HT-29 (cell line): ENCODE measurements at regions not wholly inside any gene's neighbourhood (a gene's known extent, or its start where the extent isn't known, plus 50 kb on each side); places are given as distances from the start of the nearest gene placed in this dataset.
A peak's percentile ranks its signal among the peaks of the same experiment; 100 is the strongest.
"Not testable (repeated sequence)": the region's sequence is repeated elsewhere in the genome, so short reads cannot be mapped to it uniquely, and the experiment has no call there.

ENCODE experiments used
- DNase-seq: peaks from one replicate; pipeline ENCODE4 v3.0.0-alpha.2; 2015; ENCODE audit warnings: low spot score

GRCh38 chr2:16024628-16025027 is 84.3 kb downstream of the MYCN start:
- not testable (repeated sequence) for DNase-seq

GRCh38 chr2:16023506-16024360 is 83.4 kb downstream of the MYCN start:
- no peak for DNase-seq

GRCh38 chr2:16022548-16023240 is 82.3 kb downstream of the MYCN start:
- no peak for DNase-seq

- no peak for DNase-seq
These were observed 81.4 kb downstream of the MYCN start for GRCh38 chr2:16021611-16022363.

- DNase-seq, result no peak
These were observed 80.1 kb downstream of the MYCN start for GRCh38 chr2:16020389-16021008.

- no peak for DNase-seq
These were observed 79.4 kb downstream of the MYCN start for GRCh38 chr2:16019617-16020351.

GRCh38 chr2:16019060-16019480 is 78.7 kb downstream of the MYCN start:
- DNase-seq, result no peak

- no peak for DNase-seq
These were observed 78.1 kb downstream of the MYCN start for GRCh38 chr2:16018277-16019059.

- DNase-seq, result no peak
These were observed 75.9 kb downstream of the MYCN start for GRCh38 chr2:16016282-16016681.

GRCh38 chr2:16015903-16016265 is 75.5 kb downstream of the MYCN start:
- DNase-seq, result no peak

- DNase-seq, result no peak
These were observed 75.0 kb downstream of the MYCN start for GRCh38 chr2:16015210-16015902.

GRCh38 chr2:16014802-16015201 is 74.5 kb downstream of the MYCN start:
- DNase-seq, result no peak

GRCh38 chr2:16014041-16014787 is 73.9 kb downstream of the MYCN start:
- DNase-seq, result no peak

GRCh38 chr2:16013359-16013911 is 73.1 kb downstream of the MYCN start:
- no peak for DNase-seq

- DNase-seq, result peak; percentile 44
These were observed 72.4 kb downstream of the MYCN start for GRCh38 chr2:16012626-16013358.

GRCh38 chr2:16012029-16012596 is 71.8 kb downstream of the MYCN start:
- DNase-seq, result no peak

- DNase-seq, result no peak
These were observed 71.2 kb downstream of the MYCN start for GRCh38 chr2:16011621-16011960.
